Uterus (tissue), 3 donors: ENCODE measurements at regions not wholly inside any gene's neighbourhood (a gene's known extent, or its start where the extent isn't known, plus 50 kb on each side); places are given as distances from the start of the nearest gene placed in this dataset.

ENCODE experiments used
- DNase-seq, 2 donors: peaks; one replicate each; pipeline ENCODE4 v3.0.0-alpha.2; 2019 to 2020
- H3K27ac ChIP-seq, 2 donors: fragments of 200-600 bp; sonication (generic); 1 replicate in 1 of 2; 2 replicates in 1 of 2; pipeline ENCODE4 v1.5.1; 2016 to 2018
- H3K27me3 ChIP-seq, 2 donors: fragments of 200-600 bp; sonication (generic); one replicate each; pipeline ENCODE4 v1.5.1; 2018 to 2019; ENCODE audit warnings: control low read depth in 1 of 2
- H3K36me3 ChIP-seq, 2 donors: fragments of 200-600 bp; sonication (generic); one replicate each; pipeline ENCODE4 v1.5.1; 2019; ENCODE audit warnings: control low read depth in 1 of 2
- H3K4me1 ChIP-seq, 2 donors: fragments of 200-600 bp; sonication (generic); one replicate each; pipeline ENCODE4 v1.5.1; 2018 to 2019; ENCODE audit warnings: control low read depth in 1 of 2
- H3K4me3 ChIP-seq, 2 donors: fragments of 200-600 bp; sonication (generic); 1 replicate in 1 of 2; 2 replicates in 1 of 2; pipeline ENCODE4 v1.5.1; 2018 to 2019; ENCODE audit warnings: mild to moderate bottlenecking in 1 of 2
- H3K9me3 ChIP-seq, 2 donors: fragments of 200-600 bp; sonication (generic); one replicate each; pipeline ENCODE4 v1.5.1; 2019; ENCODE audit warnings: control low read depth in 1 of 2
- CTCF ChIP-seq, 4 experiments: fragments of 200-600 bp in 2 of 4; fragments of 450-650 bp in 2 of 4; sonication (generic) in 2 of 4; IDR thresholded peaks; one replicate each; pipeline ENCODE4 v1.5.1; 2016 to 2019; ENCODE audit warnings: antibody characterized with exemption in 4 of 4, mild to moderate bottlenecking in 2 of 4, moderate library complexity in 1 of 4
- POLR2A ChIP-seq, 2 donors: fragments of 450-650 bp; IDR thresholded peaks; one replicate each; pipeline ENCODE4 v1.6.1; 2016; ENCODE audit warnings: antibody characterized with exemption in 2 of 2, mild to moderate bottlenecking in 1 of 2, moderate library complexity in 1 of 2
- intact Hi-C: fragments of 100-400 bp; cut with DNase I; formaldehyde crosslinking; loops from one replicate; pipeline ENCODE4 v1.15.1; 2023; ENCODE audit warnings: low total_unique reads
- donor health status: DM: yes; HTN: yes; CAD: no.

GRCh38 chr14:21939836-21940235 is 266.2 kb upstream of the OR4E1 start:
- Histone ChIP-seq H3K9me3 (no peaks in the 10 kb centered on the region), H3K27ac (no peak overlapping the region), H3K4me1 (no peaks in the 10 kb centered on the region), H3K4me3 (no peak overlapping the region), H3K36me3 (no peaks in the 10 kb centered on the region), H3K27me3 (no peaks in the 10 kb centered on the region)
- intact Hi-C loops = no loop called here
- no peak for DNase-seq
- no peak for TF ChIP-seq CTCF (IDR thresholded peaks at IDR 0.05)

- no peaks in the 10 kb centered on the region for H3K36me3 ChIP-seq
- H3K27me3 ChIP-seq = no peaks in the 10 kb centered on the region
- no peak for DNase-seq
- intact Hi-C loops = no loop called here
- H3K27ac ChIP-seq = no peak overlapping the region
- TF ChIP-seq CTCF (IDR thresholded peaks at IDR 0.05) (no peak), POLR2A (IDR thresholded peaks at IDR 0.05) (no peak)
- H3K9me3 ChIP-seq = no peaks in the 10 kb centered on the region
- H3K4me1 ChIP-seq = no peaks in the 10 kb centered on the region
- H3K4me3 ChIP-seq = no peak overlapping the region
Measured at GRCh38 chr14:21937996-21938395, 264.4 kb upstream of the OR4E1 start.

- H3K4me3 ChIP-seq = no peak overlapping the region
- H3K36me3 ChIP-seq = no peaks in the 10 kb centered on the region
- no peaks in the 10 kb centered on the region for H3K9me3 ChIP-seq
- no peaks in the 10 kb centered on the region for H3K4me1 ChIP-seq
- intact Hi-C loops = no loop called here
- H3K27ac ChIP-seq = no peak overlapping the region
- DNase-seq = no peak
- TF ChIP-seq CTCF (IDR thresholded peaks at IDR 0.05) (no peak), POLR2A (IDR thresholded peaks at IDR 0.05) (no peak)
- H3K27me3 ChIP-seq = no peaks in the 10 kb centered on the region
Measured at GRCh38 chr14:21933681-21934080, 260.1 kb upstream of the OR4E1 start.

GRCh38 chr14:21924479-21924878 is 250.9 kb upstream of the OR4E1 start:
- no peaks in the 10 kb centered on the region for H3K9me3 ChIP-seq
- no peaks in the 10 kb centered on the region for H3K27me3 ChIP-seq
- no peak for DNase-seq
- no peak for TF ChIP-seq CTCF (IDR thresholded peaks at IDR 0.05)
- no peak for TF ChIP-seq POLR2A (IDR thresholded peaks at IDR 0.05)
- H3K4me1 ChIP-seq = no peaks in the 10 kb centered on the region
- H3K36me3 ChIP-seq = no peaks in the 10 kb centered on the region
- no peak overlapping the region for H3K4me3 ChIP-seq
- H3K27ac ChIP-seq = no peak overlapping the region
- intact Hi-C loops = no loop called here

GRCh38 chr14:21923820-21924219 is 250.2 kb upstream of the OR4E1 start:
- no peaks in the 10 kb centered on the region for H3K4me1 ChIP-seq
- TF ChIP-seq CTCF (IDR thresholded peaks at IDR 0.05) (no peak), POLR2A (IDR thresholded peaks at IDR 0.05) (no peak)
- H3K27me3 ChIP-seq = no peaks in the 10 kb centered on the region
- H3K9me3 ChIP-seq = no peaks in the 10 kb centered on the region
- H3K27ac ChIP-seq = no peak overlapping the region
- H3K36me3 ChIP-seq = no peaks in the 10 kb centered on the region
- intact Hi-C loops = no loop called here
- DNase-seq = no peak
- H3K4me3 ChIP-seq = no peak overlapping the region
